WERI-Rb-1 (cell line): ENCODE measurements at regions not wholly inside any gene's neighbourhood (a gene's known extent, or its start where the extent isn't known, plus 50 kb on each side); places are given as distances from the start of the nearest gene placed in this dataset.

Experiments
- DNase-seq: peaks from one replicate; pipeline ENCODE4 v3.0.0-alpha.2; 2020
- H3K27ac ChIP-seq: fragments of 250-450 bp; sonication (Bioruptor Pico); 2 replicates; pipeline ENCODE4 v1.5.1; 2020; ENCODE audit warnings: mild to moderate bottlenecking, moderate library complexity
- H3K27me3 ChIP-seq: fragments of 250-450 bp; sonication (Bioruptor Pico); 2 replicates; pipeline ENCODE4 v1.5.1; 2021; ENCODE audit warnings: mild to moderate bottlenecking, low read depth, moderate library complexity; ENCODE audit not compliant: insufficient read depth, severe bottlenecking
- H3K36me3 ChIP-seq: fragments of 250-450 bp; sonication (Bioruptor Pico); 2 replicates; pipeline ENCODE4 v1.5.1; 2020; ENCODE audit warnings: mild to moderate bottlenecking, moderate library complexity
- H3K4me3 ChIP-seq: 2 replicates; pipeline ENCODE4 v1.5.1; 2011; ENCODE audit warnings: low read depth, mild to moderate bottlenecking, control low read depth, low read length
- H3K9me3 ChIP-seq: fragments of 250-450 bp; sonication (Bioruptor Pico); 2 replicates; pipeline ENCODE4 v1.5.1; 2021; ENCODE audit warnings: mild to moderate bottlenecking, moderate library complexity; ENCODE audit not compliant: severe bottlenecking
- CTCF ChIP-seq: IDR thresholded peaks from 2 replicates; pipeline ENCODE4 v1.5.1; 2011; ENCODE audit warnings: low read depth, mild to moderate bottlenecking, control low read depth, inconsistent platforms, low read length

DNA sequence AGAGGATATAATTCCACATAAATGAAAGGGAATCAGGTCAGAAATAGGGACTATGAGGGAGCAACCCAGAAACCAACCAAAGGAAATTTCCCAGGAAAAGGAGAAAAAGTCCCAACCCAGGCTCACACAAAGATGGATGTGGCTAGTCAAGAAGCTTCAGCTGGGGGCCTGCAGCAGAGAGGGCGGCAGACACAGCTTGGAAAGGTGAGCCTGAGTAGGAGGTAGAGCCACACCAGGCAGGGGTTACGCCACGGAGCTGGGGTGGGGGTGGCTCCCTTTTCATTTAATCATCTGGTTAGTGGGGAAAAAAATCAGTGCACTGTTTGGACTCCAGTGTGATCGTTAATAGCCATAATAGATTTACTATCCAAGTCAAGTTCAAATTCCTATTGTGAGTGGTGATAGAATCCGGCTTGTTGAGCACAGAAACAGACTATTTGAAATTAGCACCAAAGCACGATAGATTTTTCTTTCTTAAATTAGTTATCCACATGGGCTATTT is 220.6 kb downstream of the TPBG start:
- TF ChIP-seq CTCF, result no peak
- H3K27me3 ChIP-seq, result no peaks in the 10 kb centered on the region
- no peak for DNase-seq
- H3K27ac ChIP-seq, result no peak overlapping the region
- H3K4me3 ChIP-seq, result no peak overlapping the region
- no peaks in the 10 kb centered on the region for H3K36me3 ChIP-seq
- H3K9me3 ChIP-seq, result no peaks in the 10 kb centered on the region

- H3K9me3 ChIP-seq, result no peaks in the 10 kb centered on the region
- no peaks in the 10 kb centered on the region for H3K27me3 ChIP-seq
- DNase-seq, result no peak
- no peaks in the 10 kb centered on the region for H3K36me3 ChIP-seq
- H3K27ac ChIP-seq, result no peak overlapping the region
- no peak overlapping the region for H3K4me3 ChIP-seq
- TF ChIP-seq CTCF, result no peak
Observed at GRCh38 chr6:82584856-82585255, 221.2 kb downstream of the TPBG start.

DNA sequence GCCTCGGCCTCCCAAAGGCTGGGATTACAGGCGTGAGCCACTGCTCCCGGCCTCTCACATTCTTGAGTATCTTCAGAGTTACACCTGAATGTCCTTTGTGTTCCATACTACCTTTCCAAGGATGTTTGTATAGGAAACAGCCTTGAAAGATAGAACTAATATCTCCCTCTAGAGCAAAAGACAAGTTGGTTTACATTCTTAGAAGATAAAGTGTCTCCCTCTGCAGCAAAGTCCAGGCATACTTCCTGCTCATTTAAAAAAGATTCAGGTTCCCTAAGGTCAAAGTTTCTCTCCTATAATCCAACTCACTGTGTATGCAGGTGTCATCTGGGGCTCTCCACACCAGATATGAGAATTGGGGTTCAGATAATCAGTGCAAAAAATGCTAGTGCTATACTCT is 224.4 kb downstream of the TPBG start:
- no peak for DNase-seq
- TF ChIP-seq CTCF, result no peak

DNA sequence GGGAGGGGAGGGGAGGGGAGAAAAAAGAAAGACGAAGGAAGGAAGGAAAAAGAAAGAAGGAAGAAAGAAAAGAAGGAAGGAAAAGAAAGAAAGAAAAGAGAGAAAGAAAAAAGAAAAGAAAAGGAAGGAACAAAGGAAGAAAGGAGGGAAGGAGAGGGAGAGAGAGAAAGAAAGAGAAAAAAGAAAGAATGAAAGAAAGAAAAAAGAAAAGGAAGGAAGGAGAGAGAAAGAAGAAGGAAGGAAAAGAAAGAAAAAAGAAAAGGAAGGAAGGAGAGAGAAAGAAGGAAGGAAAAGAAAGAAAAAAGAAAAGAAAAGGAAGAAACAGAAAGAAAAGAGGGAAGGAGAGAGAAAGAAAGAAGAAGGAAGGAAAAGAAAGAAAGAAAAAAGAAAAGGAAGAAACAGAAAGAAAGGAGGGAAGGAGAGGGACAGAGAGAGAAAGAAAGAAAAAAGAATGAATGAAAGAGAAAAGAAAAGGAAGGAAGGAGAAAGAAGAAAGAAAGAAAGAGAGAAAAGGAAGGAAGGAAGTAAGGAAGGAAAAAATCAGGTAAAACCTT is 225.3 kb downstream of the TPBG start:
- Histone ChIP-seq H3K27ac (no peak overlapping the region), H3K4me3 (no peak overlapping the region), H3K9me3 (no peaks in the 10 kb centered on the region), H3K36me3 (no peaks in the 10 kb centered on the region), H3K27me3 (no peaks in the 10 kb centered on the region)
- DNase-seq, result no peak
- no peak for TF ChIP-seq CTCF

More for the DNA sequence above, 224.4 kb downstream of the TPBG start:
- Histone ChIP-seq H3K36me3 (no peaks in the 10 kb centered on the region), H3K27ac (no peak overlapping the region), H3K4me3 (no peak overlapping the region), H3K27me3 (no peaks in the 10 kb centered on the region), H3K9me3 (no peaks in the 10 kb centered on the region)

DNA sequence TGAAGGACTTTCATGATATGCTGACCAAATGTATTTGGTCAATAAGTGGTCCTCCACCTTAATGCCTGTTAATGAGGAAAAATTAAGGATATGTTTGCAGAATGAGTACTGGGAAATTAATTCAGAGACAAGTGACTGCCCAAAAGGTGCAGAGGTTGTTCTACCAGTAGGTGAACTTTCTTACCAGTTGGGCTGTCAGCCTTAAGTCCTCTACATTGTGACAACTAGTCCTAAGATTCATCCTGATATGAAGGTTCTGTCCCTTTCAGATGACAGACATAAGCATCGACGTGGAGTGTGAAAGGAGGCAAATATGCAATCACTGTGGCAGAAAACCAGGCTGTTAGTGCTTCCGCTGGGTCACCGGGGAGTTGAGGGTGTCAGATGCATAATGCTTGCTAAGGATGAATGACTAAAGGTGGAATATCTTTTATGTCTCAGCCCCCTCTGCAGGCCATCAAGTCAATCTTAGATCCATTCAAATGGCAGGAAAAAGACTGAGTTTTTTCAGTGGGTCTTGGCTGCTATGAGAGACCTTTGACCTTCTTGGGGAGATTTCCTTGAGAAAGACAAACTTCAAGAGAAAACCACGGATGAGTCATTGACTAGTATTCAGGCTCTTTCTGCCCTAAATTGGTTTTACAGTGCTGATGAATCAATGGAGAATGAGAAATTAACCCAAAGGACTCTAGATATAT is 226.0 kb downstream of the TPBG start:
- H3K36me3 ChIP-seq, result no peaks in the 10 kb centered on the region
- H3K27ac ChIP-seq, result no peak overlapping the region
- peak; percentile 25; the same call in 1 of the 2 replicates for TF ChIP-seq CTCF
- no peaks in the 10 kb centered on the region for H3K27me3 ChIP-seq
- H3K9me3 ChIP-seq, result no peaks in the 10 kb centered on the region
- DNase-seq, result peak; percentile 14
- no peak overlapping the region for H3K4me3 ChIP-seq
